ENCODE measurements at regions not wholly inside any gene's neighbourhood (a gene's known extent, or its start where the extent isn't known, plus 50 kb on each side); places are given as distances from the start of the nearest gene placed in this dataset.

- no peak for DNase-seq (ENCODE audit: low read depth in 2 of 2)
These were observed 225.7 kb upstream of the PPP2R3A start for GRCh38 chr3:135739779-135740178.

GRCh38 chr3:135740211-135740610 is 225.3 kb upstream of the PPP2R3A start:
- no peak for DNase-seq (ENCODE audit: low read depth in 2 of 2)

- DNase-seq (ENCODE audit: low read depth in 2 of 2): no peak
These were observed 224.8 kb upstream of the PPP2R3A start for GRCh38 chr3:135740751-135741150.

GRCh38 chr3:135751991-135752390 is 213.5 kb upstream of the PPP2R3A start:
- no peak for DNase-seq (ENCODE audit: low read depth in 2 of 2)

GRCh38 chr3:135752851-135753250 is 212.7 kb upstream of the PPP2R3A start:
- no peak for DNase-seq (ENCODE audit: low read depth in 2 of 2)

- no peak for DNase-seq (ENCODE audit: low read depth in 2 of 2)
These were observed 212.0 kb upstream of the PPP2R3A start for GRCh38 chr3:135753506-135753905.

- DNase-seq (ENCODE audit: low read depth in 2 of 2): no peak
These were observed 210.0 kb upstream of the PPP2R3A start for GRCh38 chr3:135755330-135756105.

- DNase-seq (ENCODE audit: low read depth in 2 of 2): no peak
These were observed 209.3 kb upstream of the PPP2R3A start for GRCh38 chr3:135756106-135756668.

- DNase-seq (ENCODE audit: low read depth in 2 of 2): no peak
These were observed 208.1 kb upstream of the PPP2R3A start for GRCh38 chr3:135757421-135757820.

- no peak for DNase-seq (ENCODE audit: low read depth in 2 of 2)
These were observed 206.6 kb upstream of the PPP2R3A start for GRCh38 chr3:135758961-135759360.

- no peak for DNase-seq (ENCODE audit: low read depth in 2 of 2)
These were observed 205.9 kb upstream of the PPP2R3A start for GRCh38 chr3:135759651-135760050.

- DNase-seq (ENCODE audit: low read depth in 2 of 2): no peak
These were observed 204.9 kb upstream of the PPP2R3A start for GRCh38 chr3:135760581-135760980.

- DNase-seq (ENCODE audit: low read depth in 2 of 2): no peak
These were observed 203.2 kb upstream of the PPP2R3A start for GRCh38 chr3:135762188-135762856.

GRCh38 chr3:135766115-135766514 is 199.4 kb upstream of the PPP2R3A start:
- no peak for DNase-seq (ENCODE audit: low read depth in 2 of 2)

GRCh38 chr3:135771760-135772159 is 193.8 kb upstream of the PPP2R3A start:
- no peak for DNase-seq (ENCODE audit: low read depth in 2 of 2)

- no peak for DNase-seq (ENCODE audit: low read depth in 2 of 2)
These were observed 186.5 kb upstream of the PPP2R3A start for GRCh38 chr3:135779024-135779423.

- no peak for DNase-seq (ENCODE audit: low read depth in 2 of 2)
These were observed 185.8 kb upstream of the PPP2R3A start for GRCh38 chr3:135779590-135780235.

- DNase-seq (ENCODE audit: low read depth in 2 of 2): no peak
These were observed 184.3 kb upstream of the PPP2R3A start for GRCh38 chr3:135781026-135781815.

- no peak for DNase-seq (ENCODE audit: low read depth in 2 of 2)
These were observed 181.0 kb upstream of the PPP2R3A start for GRCh38 chr3:135784557-135784956.

- no peak for DNase-seq (ENCODE audit: low read depth in 2 of 2)
These were observed 177.4 kb upstream of the PPP2R3A start for GRCh38 chr3:135788146-135788545.

GRCh38 chr3:135788978-135789377 is 176.6 kb upstream of the PPP2R3A start:
- no peak for DNase-seq (ENCODE audit: low read depth in 2 of 2)

- no peak for DNase-seq (ENCODE audit: low read depth in 2 of 2)
These were observed 173.4 kb upstream of the PPP2R3A start for GRCh38 chr3:135792174-135792573.
